ENCODE measurements at regions not wholly inside any gene's neighbourhood (a gene's known extent, or its start where the extent isn't known, plus 50 kb on each side); places are given as distances from the start of the nearest gene placed in this dataset.
A peak's percentile ranks its signal among the peaks of the same experiment; 100 is the strongest.
"Not testable (repeated sequence)": the region's sequence is repeated elsewhere in the genome, so short reads cannot be mapped to it uniquely, and the experiment has no call there.

- in situ Hi-C loops (cut with MboI; ENCODE audit: low pct_unique_long_range_greater_than_20kb in 2 of 9, low sequenced_read_pairs in 9 of 9, unreplicated experiment in 9 of 9), result loop anchor here in 1 of 9 experiments (25.0 kb wide), 1 partner anchor 294 kb away; no protein-coding TSS in a partner anchor
- ATAC-seq (replicated peaks in 6 of 8), result peak in 1 of 8 experiments; percentile 58
- 34 to 90% (median 68%) methylated on average over 2 to 8 of the region's 8 CpGs for WGBS, 10 experiments
Measured at GRCh38 chr3:8317661-8318649, 183.7 kb upstream of the LMCD1 start.

GRCh38 chr3:8319935-8320634, 181.5 kb upstream of the LMCD1 start:
- ATAC-seq (replicated peaks in 6 of 8), result peak in 1 of 8 experiments; percentile 14
- no peak overlapping the region for H3K27ac ChIP-seq
- 0 to 86% (median 40%) methylated on average over 1 to 2 of the region's 2 CpGs; no CpG with 5 or more reads in 1 of the 10 experiments for WGBS, 10 experiments
- H3K4me3 ChIP-seq, result no peak overlapping the region
- in situ Hi-C loops (cut with MboI; ENCODE audit: low pct_unique_long_range_greater_than_20kb in 2 of 9, low sequenced_read_pairs in 9 of 9, unreplicated experiment in 9 of 9), result loop anchor here in 1 of 9 experiments (10.0 to 25.0 kb wide), 2 partner anchors 95 to 292 kb away; no protein-coding TSS in a partner anchor
- no peaks in the 10 kb centered on the region for H3K4me1 ChIP-seq (replicated peaks in 1 of 2)

More at GRCh38 chr3:8317661-8318649, 183.7 kb upstream of the LMCD1 start:
- no peak overlapping the region for H3K27ac ChIP-seq
- H3K4me1 ChIP-seq (replicated peaks in 1 of 2), result peaks cover 11 to 13% of the 10 kb centered on the region in 2 donors
- H3K4me3 ChIP-seq, result no peak overlapping the region

- H3K27ac ChIP-seq, result no peak overlapping the region
- no peak for ATAC-seq (replicated peaks in 6 of 8)
- H3K4me3 ChIP-seq, result no peak overlapping the region
- H3K4me1 ChIP-seq (replicated peaks in 1 of 2), result no peaks in the 10 kb centered on the region
- WGBS, 10 experiments, result 55 to 100% (median 77%) methylated on average over 1 to 6 of the region's 6 CpGs; no CpG with 5 or more reads in 3 of the 10 experiments
- in situ Hi-C loops (cut with MboI; ENCODE audit: low pct_unique_long_range_greater_than_20kb in 2 of 9, low sequenced_read_pairs in 9 of 9, unreplicated experiment in 9 of 9), result loop anchor here in 1 of 9 experiments (10.0 to 25.0 kb wide), 2 partner anchors 94 to 291 kb away; no protein-coding TSS in a partner anchor
Measured at GRCh38 chr3:8320711-8321458, 180.7 kb upstream of the LMCD1 start.

GRCh38 chr3:8324747-8325146, 176.9 kb upstream of the LMCD1 start:
- in situ Hi-C loops (cut with MboI; ENCODE audit: low pct_unique_long_range_greater_than_20kb in 2 of 9, low sequenced_read_pairs in 9 of 9, unreplicated experiment in 9 of 9), result loop anchor here in 1 of 9 experiments (10.0 to 25.0 kb wide), 2 partner anchors 90 to 288 kb away; no protein-coding TSS in a partner anchor
- no peak overlapping the region for H3K27ac ChIP-seq
- WGBS, 10 experiments, result 25 to 85% (median 62%) methylated on average over 1 to 3 of the region's 3 CpGs; no CpG with 5 or more reads in 4 of the 10 experiments
- no peak overlapping the region for H3K4me3 ChIP-seq
- H3K4me1 ChIP-seq (replicated peaks in 1 of 2), result peaks cover 12% of the 10 kb centered on the region in 2 donors
- ATAC-seq (replicated peaks in 6 of 8), result peak in 4 of 8 experiments; percentile 30 to 99 (median 91)

- no peak for ATAC-seq (replicated peaks in 6 of 8)
Measured at GRCh38 chr3:8325306-8325705, 176.3 kb upstream of the LMCD1 start.

GRCh38 chr3:8325833-8326232, 175.8 kb upstream of the LMCD1 start:
- in situ Hi-C loops (cut with MboI; ENCODE audit: low pct_unique_long_range_greater_than_20kb in 2 of 9, low sequenced_read_pairs in 9 of 9, unreplicated experiment in 9 of 9), result loop anchor here in 1 of 9 experiments (10.0 kb wide), 1 partner anchor 89 kb away; no protein-coding TSS in a partner anchor
- WGBS, 10 experiments, result 57% methylated on average over 1 of the region's 18 CpGs; no CpG with 5 or more reads in 9 of the 10 experiments
- not testable (repeated sequence) for ATAC-seq (replicated peaks in 6 of 8); H3K27ac ChIP-seq; H3K4me3 ChIP-seq
- H3K4me1 ChIP-seq (replicated peaks in 1 of 2), result peaks cover 12% of the 10 kb centered on the region in 2 donors

More at GRCh38 chr3:8325306-8325705, 176.3 kb upstream of the LMCD1 start:
- peaks cover 12% of the 10 kb centered on the region in 2 donors for H3K4me1 ChIP-seq (replicated peaks in 1 of 2)
- H3K4me3 ChIP-seq, result no peak overlapping the region
- H3K27ac ChIP-seq, result no peak overlapping the region
- in situ Hi-C loops (cut with MboI; ENCODE audit: low pct_unique_long_range_greater_than_20kb in 2 of 9, low sequenced_read_pairs in 9 of 9, unreplicated experiment in 9 of 9), result loop anchor here in 1 of 9 experiments (10.0 kb wide), 1 partner anchor 89 kb away; no protein-coding TSS in a partner anchor
- 53 to 100% (median 79%) methylated on average over 1 to 2 of the region's 2 CpGs; no CpG with 5 or more reads in 1 of the 10 experiments for WGBS, 10 experiments

GRCh38 chr3:8327739-8328138, 173.9 kb upstream of the LMCD1 start:
- in situ Hi-C loops (cut with MboI; ENCODE audit: low pct_unique_long_range_greater_than_20kb in 2 of 9, low sequenced_read_pairs in 9 of 9, unreplicated experiment in 9 of 9), result loop anchor here in 1 of 9 experiments (10.0 kb wide), 1 partner anchor 87 kb away; no protein-coding TSS in a partner anchor
- Histone ChIP-seq H3K27ac (no peak overlapping the region), H3K4me1 (replicated peaks in 1 of 2) (peaks cover 12% of the 10 kb centered on the region in 2 donors), H3K4me3 (no peak overlapping the region)
- ATAC-seq (replicated peaks in 6 of 8), result no peak
- WGBS, 10 experiments, result 0 to 86% (median 40%) methylated on average over 1 to 2 of the region's 2 CpGs; no CpG with 5 or more reads in 1 of the 10 experiments

- Histone ChIP-seq H3K4me3 (no peak overlapping the region), H3K27ac (peak overlapping the region in 1 of 2 donors; percentile 40), H3K4me1 (replicated peaks in 1 of 2) (peaks cover 12% of the 10 kb centered on the region in 2 donors)
- in situ Hi-C loops (cut with MboI; ENCODE audit: low pct_unique_long_range_greater_than_20kb in 2 of 9, low sequenced_read_pairs in 9 of 9, unreplicated experiment in 9 of 9), result loop anchor here in 1 of 9 experiments (10.0 kb wide), 1 partner anchor 86 kb away; no protein-coding TSS in a partner anchor
- 0 to 80% (median 52%) methylated on average over 1 to 3 of the region's 3 CpGs; no CpG with 5 or more reads in 2 of the 10 experiments for WGBS, 10 experiments
- peak in 3 of 8 experiments; percentile 38 to 70 (median 68) for ATAC-seq (replicated peaks in 6 of 8)
Measured at GRCh38 chr3:8328967-8329366, 172.7 kb upstream of the LMCD1 start.

GRCh38 chr3:8329598-8329997, 172.0 kb upstream of the LMCD1 start:
- H3K4me3 ChIP-seq, result no peak overlapping the region
- H3K4me1 ChIP-seq (replicated peaks in 1 of 2), result peaks cover 12% of the 10 kb centered on the region in 2 donors
- H3K27ac ChIP-seq, result no peak overlapping the region
- no peak for ATAC-seq (replicated peaks in 6 of 8)
- in situ Hi-C loops (cut with MboI; ENCODE audit: low pct_unique_long_range_greater_than_20kb in 2 of 9, low sequenced_read_pairs in 9 of 9, unreplicated experiment in 9 of 9), result loop anchor here in 1 of 9 experiments (10.0 kb wide), 1 partner anchor 85 kb away; no protein-coding TSS in a partner anchor

- in situ Hi-C loops (cut with MboI; ENCODE audit: low pct_unique_long_range_greater_than_20kb in 2 of 9, low sequenced_read_pairs in 9 of 9, unreplicated experiment in 9 of 9), result no loop called here
- WGBS, 10 experiments, result 63 to 98% (median 83%) methylated on average over 2 to 8 of the region's 8 CpGs
- ATAC-seq (replicated peaks in 6 of 8), result no peak
- H3K4me1 ChIP-seq (replicated peaks in 1 of 2), result peaks cover under 1 to 4% of the 10 kb centered on the region in 2 donors
- H3K4me3 ChIP-seq, result no peak overlapping the region
- H3K27ac ChIP-seq, result no peak overlapping the region
Measured at GRCh38 chr3:8336456-8336855, 165.2 kb upstream of the LMCD1 start.

- in situ Hi-C loops (cut with MboI; ENCODE audit: low pct_unique_long_range_greater_than_20kb in 2 of 9, low sequenced_read_pairs in 9 of 9, unreplicated experiment in 9 of 9), result no loop called here
- Histone ChIP-seq H3K4me3 (no peak overlapping the region), H3K27ac (no peak overlapping the region), H3K4me1 (replicated peaks in 1 of 2) (peaks cover 4 to 8% of the 10 kb centered on the region in 2 donors)
- peak in 1 of 8 experiments; percentile 24 for ATAC-seq (replicated peaks in 6 of 8)
- 43 to 100% (median 69%) methylated on average over 1 to 2 of the region's 2 CpGs; no CpG with 5 or more reads in 4 of the 10 experiments for WGBS, 10 experiments
Measured at GRCh38 chr3:8338424-8338823, 163.2 kb upstream of the LMCD1 start.

- in situ Hi-C loops (cut with MboI; ENCODE audit: low pct_unique_long_range_greater_than_20kb in 2 of 9, low sequenced_read_pairs in 9 of 9, unreplicated experiment in 9 of 9), result no loop called here
Measured at GRCh38 chr3:8341821-8342247, 159.8 kb upstream of the LMCD1 start.

More at GRCh38 chr3:8341821-8342247, 159.8 kb upstream of the LMCD1 start:
- no peak overlapping the region for H3K27ac ChIP-seq
- H3K4me1 ChIP-seq (replicated peaks in 1 of 2), result peaks cover 4 to 8% of the 10 kb centered on the region in 2 donors
- ATAC-seq (replicated peaks in 6 of 8), result peak in 1 of 8 experiments; percentile 20
- 3 to 100% (median 49%) methylated on average over 1 to 6 of the region's 7 CpGs; no CpG with 5 or more reads in 2 of the 10 experiments for WGBS, 10 experiments
- H3K4me3 ChIP-seq, result no peak overlapping the region

All from motor neuron (in vitro differentiated cells).